ENCODE measurements at regions not wholly inside any gene's neighbourhood (a gene's known extent, or its start where the extent isn't known, plus 50 kb on each side); places are given as distances from the start of the nearest gene placed in this dataset.
"Not testable (repeated sequence)": the region's sequence is repeated elsewhere in the genome, so short reads cannot be mapped to it uniquely, and the experiment has no call there.

DNA sequence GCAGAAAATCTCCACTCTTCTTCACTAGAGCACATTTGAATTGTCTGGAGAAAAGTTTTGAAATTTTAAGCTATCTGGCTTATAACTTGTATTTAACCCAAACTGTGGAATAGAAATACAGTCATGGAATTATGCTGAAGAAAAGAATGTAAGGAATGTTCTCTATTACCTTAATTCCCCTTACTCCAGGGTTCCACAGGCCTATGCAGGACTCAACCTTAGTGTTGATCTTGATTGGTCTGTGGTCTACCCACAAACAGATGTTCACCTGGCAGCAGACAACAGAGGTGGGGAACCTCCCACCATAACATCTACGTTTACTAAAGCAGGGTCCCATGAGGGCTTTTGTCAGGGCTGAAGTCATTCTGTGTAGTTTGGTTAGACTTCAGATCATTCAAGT, 189.3 kb upstream of the GPRIN3 start:
- no peak for DNase-seq (ENCODE audit: low read depth in 2 of 2)

GRCh38 chr4:89493367-89493766, 185.8 kb upstream of the GPRIN3 start:
- DNase-seq (ENCODE audit: low read depth in 2 of 2): no peak

- DNase-seq (ENCODE audit: low read depth in 2 of 2): no peak
These were observed 185.0 kb upstream of the GPRIN3 start for GRCh38 chr4:89492581-89493071.

GRCh38 chr4:89491761-89492160, 184.2 kb upstream of the GPRIN3 start:
- no peak for DNase-seq (ENCODE audit: low read depth in 2 of 2)

- not testable (repeated sequence) for DNase-seq (ENCODE audit: low read depth in 2 of 2)
These were observed 182.4 kb upstream of the GPRIN3 start for GRCh38 chr4:89489921-89490431.

DNA sequence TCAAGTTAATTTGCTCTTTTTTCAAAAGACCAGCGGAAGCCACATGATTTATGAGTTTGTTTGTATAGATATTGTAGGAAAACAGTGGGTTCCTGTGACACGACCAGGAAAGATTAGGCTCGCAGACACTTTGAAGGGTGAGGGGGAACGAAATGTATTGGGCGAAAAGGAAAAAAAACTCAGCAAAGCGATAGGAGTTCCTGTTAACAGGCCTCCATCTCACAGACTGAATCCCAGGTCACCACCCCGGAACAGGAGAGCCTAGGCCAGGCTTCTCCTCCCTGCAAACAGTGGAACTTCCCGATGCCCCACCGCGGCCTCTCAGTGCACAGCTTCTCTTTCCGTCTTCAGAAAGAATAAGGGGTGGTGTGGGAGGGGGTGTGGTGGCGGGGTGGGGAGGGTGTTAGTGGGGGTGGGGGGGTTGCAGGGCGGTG, 181.8 kb upstream of the GPRIN3 start:
- DNase-seq (ENCODE audit: low read depth in 2 of 2): no peak

GRCh38 chr4:89488736-89489135, 181.1 kb upstream of the GPRIN3 start:
- DNase-seq (ENCODE audit: low read depth in 2 of 2): no peak

DNA sequence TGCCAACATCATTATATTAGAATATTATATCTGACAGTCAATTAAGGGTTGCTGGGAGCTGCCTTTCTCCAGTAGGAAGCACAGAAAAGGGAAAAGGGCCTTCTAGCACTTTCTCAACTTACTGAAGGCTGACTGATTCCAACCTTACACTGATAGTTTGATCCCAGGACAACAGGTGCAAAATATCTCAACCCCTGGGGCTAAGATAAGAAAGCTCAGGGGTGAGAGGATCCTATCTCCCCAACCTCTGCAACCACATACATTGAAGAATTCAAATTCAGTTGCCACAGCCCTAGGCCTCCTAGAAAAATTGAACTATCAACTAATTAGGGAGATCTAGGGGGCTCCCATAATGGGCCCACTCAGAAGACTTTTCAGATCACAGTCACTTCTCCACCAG, 179.1 kb upstream of the GPRIN3 start:
- DNase-seq (ENCODE audit: low read depth in 2 of 2): no peak

GRCh38 chr4:89486042-89486441, 178.4 kb upstream of the GPRIN3 start:
- DNase-seq (ENCODE audit: low read depth in 2 of 2): no peak

GRCh38 chr4:89483833-89484232, 176.2 kb upstream of the GPRIN3 start:
- DNase-seq (ENCODE audit: low read depth in 2 of 2): no peak

- no peak for DNase-seq (ENCODE audit: low read depth in 2 of 2)
These were observed 175.5 kb upstream of the GPRIN3 start for GRCh38 chr4:89482926-89483595.

DNA sequence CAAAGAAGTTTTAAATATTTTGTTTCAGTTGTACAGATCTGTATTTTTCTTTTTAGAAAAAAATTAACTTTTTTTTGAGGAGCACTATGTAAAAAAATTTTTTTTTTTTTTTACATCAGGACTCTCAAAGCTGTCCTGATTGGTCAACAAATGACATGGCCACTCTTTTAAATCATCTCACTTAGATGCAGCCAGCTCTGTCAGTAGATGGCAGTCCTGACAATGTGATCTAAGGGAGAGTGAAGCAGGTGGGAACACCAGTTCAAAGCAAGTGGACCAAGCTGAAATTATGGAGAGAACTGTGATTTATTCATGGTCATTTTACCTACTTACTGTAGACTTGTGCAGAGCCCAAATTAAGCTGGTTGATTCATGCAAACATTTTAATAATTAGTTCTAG, 174.7 kb upstream of the GPRIN3 start:
- no peak for DNase-seq (ENCODE audit: low read depth in 2 of 2)

- peak in 1 of 2 donors; percentile 10 for DNase-seq (ENCODE audit: low read depth in 2 of 2)
These were observed 162.4 kb upstream of the GPRIN3 start for GRCh38 chr4:89469930-89470375.

GRCh38 chr4:89469516-89469915, 161.9 kb upstream of the GPRIN3 start:
- DNase-seq (ENCODE audit: low read depth in 2 of 2): no peak

GRCh38 chr4:89468602-89469001, 161.0 kb upstream of the GPRIN3 start:
- DNase-seq (ENCODE audit: low read depth in 2 of 2): no peak

DNA sequence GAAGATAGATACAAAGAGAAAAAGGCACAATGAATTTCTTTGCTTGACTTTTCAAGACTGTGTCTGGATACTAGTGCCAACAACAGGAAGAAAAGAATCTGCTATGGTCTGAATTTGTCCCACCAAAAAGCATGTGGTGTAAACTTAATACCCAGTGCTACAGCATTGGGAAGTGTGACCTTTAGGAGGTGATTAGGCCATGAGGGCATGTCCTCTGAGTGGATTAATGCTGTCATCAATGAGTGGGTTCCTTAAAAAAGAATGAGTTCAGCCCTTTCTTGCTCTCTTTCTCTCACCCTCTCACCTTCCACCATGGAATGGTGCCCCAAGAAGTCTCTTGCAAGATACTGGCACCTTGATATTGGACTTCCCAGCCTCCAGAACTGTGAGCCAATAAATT, 155.7 kb upstream of the GPRIN3 start:
- DNase-seq (ENCODE audit: low read depth in 2 of 2): no peak

DNA sequence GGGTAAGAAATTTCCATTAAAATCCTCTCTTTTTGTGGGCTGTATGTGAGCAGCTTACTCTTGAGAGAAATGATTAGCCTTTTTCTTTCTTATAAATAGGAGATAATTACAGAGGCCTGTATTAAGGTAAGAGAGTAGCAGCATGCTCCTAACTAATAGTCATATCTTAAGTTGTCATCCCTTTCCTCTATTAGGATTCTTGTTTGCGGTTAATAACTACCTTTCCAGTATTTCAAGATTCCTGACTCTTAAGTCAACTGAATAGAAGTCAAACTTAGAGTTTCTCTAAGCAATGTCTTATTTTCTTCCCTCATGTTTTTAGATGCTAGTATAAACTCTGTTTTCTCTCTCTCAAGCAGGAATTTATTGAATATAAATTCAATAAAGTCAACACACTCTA, 139.9 kb upstream of the GPRIN3 start:
- no peak for DNase-seq (ENCODE audit: low read depth in 2 of 2)

GRCh38 chr4:89446193-89446592, 138.6 kb upstream of the GPRIN3 start:
- DNase-seq (ENCODE audit: low read depth in 2 of 2): no peak

- DNase-seq (ENCODE audit: low read depth in 2 of 2): no peak
These were observed 131.9 kb upstream of the GPRIN3 start for GRCh38 chr4:89439533-89439932.

GRCh38 chr4:89438102-89438831, 130.7 kb upstream of the GPRIN3 start:
- DNase-seq (ENCODE audit: low read depth in 2 of 2): peak; percentile 8 to 19

- no peak for DNase-seq (ENCODE audit: low read depth in 2 of 2)
These were observed 126.9 kb upstream of the GPRIN3 start for GRCh38 chr4:89434364-89434988.

- no peak for DNase-seq (ENCODE audit: low read depth in 2 of 2)
These were observed 120.2 kb upstream of the GPRIN3 start for GRCh38 chr4:89427782-89428181.

- DNase-seq (ENCODE audit: low read depth in 2 of 2): no peak
These were observed 117.4 kb upstream of the GPRIN3 start for GRCh38 chr4:89425023-89425422.

All from stimulated activated CD8-positive, alpha-beta memory T cell treated with anti-CD3 and anti-CD28 coated beads, Interleukin-15, amount 100 ng/mL, for 48 hours (primary cell).